HEK293 (cell line): ENCODE measurements at regions not wholly inside any gene's neighbourhood (a gene's known extent, or its start where the extent isn't known, plus 50 kb on each side); places are given as distances from the start of the nearest gene placed in this dataset.

Experiments used
- ZFHX2 ChIP-seq: fragments of 450-650 bp; formaldehyde crosslinking; conservative IDR thresholded peaks from 2 replicates; pipeline ENCODE4 v1.5.1; 2016; ENCODE audit warnings: missing biosample characterization, missing genetic modification characterization
- ZFP41 ChIP-seq: fragments of 450-650 bp; formaldehyde crosslinking; IDR thresholded peaks from 2 replicates; pipeline ENCODE4 v1.5.1; 2016; ENCODE audit warnings: missing biosample characterization, missing genetic modification characterization, borderline replicate concordance
- ZNF416 ChIP-seq: fragments of 450-650 bp; formaldehyde crosslinking; IDR thresholded peaks from 2 replicates; pipeline ENCODE4 v1.5.1; 2016; ENCODE audit warnings: missing biosample characterization, missing genetic modification characterization
- ZNF433 ChIP-seq: fragments of 450-650 bp; formaldehyde crosslinking; IDR thresholded peaks from 2 replicates; pipeline ENCODE4 v1.5.1; 2016; ENCODE audit warnings: missing biosample characterization, missing genetic modification characterization, low read depth
- ZNF549 ChIP-seq: fragments of 450-650 bp; IDR thresholded peaks from 2 replicates; pipeline ENCODE4 v1.5.1; 2018; ENCODE audit warnings: missing biosample characterization, missing genetic modification characterization, mild to moderate bottlenecking, inconsistent platforms, moderate library complexity
- ZNF664 ChIP-seq: fragments of 450-650 bp; formaldehyde crosslinking; IDR thresholded peaks from 2 replicates; pipeline ENCODE4 v1.5.1; 2016; ENCODE audit warnings: missing biosample characterization, missing genetic modification characterization
- TF ChIP-seq, protein P1 (sequence below): fragments of 450-650 bp; formaldehyde crosslinking; conservative IDR thresholded peaks from 2 replicates; pipeline ENCODE4 v1.5.1; 2016; ENCODE audit warnings: low read depth, missing biosample characterization, missing genetic modification characterization
- TF ChIP-seq, protein P2 (sequence below): fragments of 450-650 bp; formaldehyde crosslinking; IDR thresholded peaks from 2 replicates; pipeline ENCODE4 v1.5.1; 2016; ENCODE audit warnings: missing biosample characterization, missing genetic modification characterization
- TF ChIP-seq, protein P3 (sequence below): fragments of 450-650 bp; formaldehyde crosslinking; IDR thresholded peaks from 2 replicates; pipeline ENCODE4 v1.5.1; 2016; ENCODE audit warnings: missing biosample characterization, missing genetic modification characterization
- TF ChIP-seq, protein P4 (sequence below): fragments of 450-650 bp; formaldehyde crosslinking; IDR thresholded peaks from 2 replicates; pipeline ENCODE4 v1.5.1; 2016; ENCODE audit warnings: missing biosample characterization, missing genetic modification characterization
- TF ChIP-seq, protein P5 (sequence below): fragments of 450-650 bp; formaldehyde crosslinking; IDR thresholded peaks from 2 replicates; pipeline ENCODE4 v1.5.1; 2016; ENCODE audit warnings: missing biosample characterization, missing genetic modification characterization, low read depth
- TF ChIP-seq, protein P6 (sequence below): fragments of 450-650 bp; formaldehyde crosslinking; IDR thresholded peaks from 2 replicates; pipeline ENCODE4 v1.5.1; 2016; ENCODE audit warnings: missing biosample characterization, missing genetic modification characterization
- TF ChIP-seq, protein P7 (sequence below): fragments of 450-650 bp; formaldehyde crosslinking; IDR thresholded peaks from 2 replicates; pipeline ENCODE4 v1.5.1; 2016; ENCODE audit warnings: missing biosample characterization, missing genetic modification characterization

DNA sequence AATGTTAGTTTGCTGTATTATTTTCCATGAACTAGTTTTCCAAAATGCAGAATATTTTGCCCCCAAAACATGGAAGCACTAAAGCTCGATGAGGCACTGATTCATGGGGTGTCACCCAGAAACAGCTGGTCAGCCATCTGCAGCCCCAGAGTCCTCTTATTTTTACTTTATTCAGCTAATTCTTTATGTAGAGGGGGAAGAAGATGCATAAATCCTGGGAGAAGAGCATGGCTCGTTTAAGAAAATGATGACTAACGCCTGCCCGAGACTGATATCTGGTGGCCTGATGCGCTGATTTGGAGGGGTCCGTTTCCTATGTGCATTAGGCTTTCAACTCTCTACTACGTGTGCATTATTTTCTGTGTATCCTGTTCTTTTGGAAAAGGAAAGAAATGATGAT lies 390.3 kb upstream of the MEF2C start:
- TF ChIP-seq, protein P1, sequence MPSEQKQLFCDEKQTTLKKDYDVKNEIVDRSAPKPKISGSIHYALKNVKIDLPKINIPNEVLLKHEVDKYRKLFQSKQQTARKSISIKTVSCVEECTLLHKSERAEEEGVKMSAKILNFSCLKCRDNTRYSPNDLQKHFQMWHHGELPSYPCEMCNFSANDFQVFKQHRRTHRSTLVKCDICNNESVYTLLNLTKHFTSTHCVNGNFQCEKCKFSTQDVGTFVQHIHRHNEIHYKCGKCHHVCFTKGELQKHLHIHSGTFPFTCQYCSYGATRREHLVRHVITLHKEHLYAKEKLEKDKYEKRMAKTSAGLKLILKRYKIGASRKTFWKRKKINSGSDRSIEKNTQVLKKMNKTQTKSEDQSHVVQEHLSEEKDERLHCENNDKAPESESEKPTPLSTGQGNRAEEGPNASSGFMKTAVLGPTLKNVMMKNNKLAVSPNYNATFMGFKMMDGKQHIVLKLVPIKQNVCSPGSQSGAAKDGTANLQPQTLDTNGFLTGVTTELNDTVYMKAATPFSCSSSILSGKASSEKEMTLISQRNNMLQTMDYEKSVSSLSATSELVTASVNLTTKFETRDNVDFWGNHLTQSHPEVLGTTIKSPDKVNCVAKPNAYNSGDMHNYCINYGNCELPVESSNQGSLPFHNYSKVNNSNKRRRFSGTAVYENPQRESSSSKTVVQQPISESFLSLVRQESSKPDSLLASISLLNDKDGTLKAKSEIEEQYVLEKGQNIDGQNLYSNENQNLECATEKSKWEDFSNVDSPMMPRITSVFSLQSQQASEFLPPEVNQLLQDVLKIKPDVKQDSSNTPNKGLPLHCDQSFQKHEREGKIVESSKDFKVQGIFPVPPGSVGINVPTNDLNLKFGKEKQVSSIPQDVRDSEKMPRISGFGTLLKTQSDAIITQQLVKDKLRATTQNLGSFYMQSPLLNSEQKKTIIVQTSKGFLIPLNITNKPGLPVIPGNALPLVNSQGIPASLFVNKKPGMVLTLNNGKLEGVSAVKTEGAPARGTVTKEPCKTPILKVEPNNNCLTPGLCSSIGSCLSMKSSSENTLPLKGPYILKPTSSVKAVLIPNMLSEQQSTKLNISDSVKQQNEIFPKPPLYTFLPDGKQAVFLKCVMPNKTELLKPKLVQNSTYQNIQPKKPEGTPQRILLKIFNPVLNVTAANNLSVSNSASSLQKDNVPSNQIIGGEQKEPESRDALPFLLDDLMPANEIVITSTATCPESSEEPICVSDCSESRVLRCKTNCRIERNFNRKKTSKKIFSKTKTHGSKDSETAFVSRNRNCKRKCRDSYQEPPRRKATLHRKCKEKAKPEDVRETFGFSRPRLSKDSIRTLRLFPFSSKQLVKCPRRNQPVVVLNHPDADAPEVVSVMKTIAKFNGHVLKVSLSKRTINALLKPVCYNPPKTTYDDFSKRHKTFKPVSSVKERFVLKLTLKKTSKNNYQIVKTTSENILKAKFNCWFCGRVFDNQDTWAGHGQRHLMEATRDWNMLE (tag by site-specific recombination): no peak
- TF ChIP-seq, protein P2, sequence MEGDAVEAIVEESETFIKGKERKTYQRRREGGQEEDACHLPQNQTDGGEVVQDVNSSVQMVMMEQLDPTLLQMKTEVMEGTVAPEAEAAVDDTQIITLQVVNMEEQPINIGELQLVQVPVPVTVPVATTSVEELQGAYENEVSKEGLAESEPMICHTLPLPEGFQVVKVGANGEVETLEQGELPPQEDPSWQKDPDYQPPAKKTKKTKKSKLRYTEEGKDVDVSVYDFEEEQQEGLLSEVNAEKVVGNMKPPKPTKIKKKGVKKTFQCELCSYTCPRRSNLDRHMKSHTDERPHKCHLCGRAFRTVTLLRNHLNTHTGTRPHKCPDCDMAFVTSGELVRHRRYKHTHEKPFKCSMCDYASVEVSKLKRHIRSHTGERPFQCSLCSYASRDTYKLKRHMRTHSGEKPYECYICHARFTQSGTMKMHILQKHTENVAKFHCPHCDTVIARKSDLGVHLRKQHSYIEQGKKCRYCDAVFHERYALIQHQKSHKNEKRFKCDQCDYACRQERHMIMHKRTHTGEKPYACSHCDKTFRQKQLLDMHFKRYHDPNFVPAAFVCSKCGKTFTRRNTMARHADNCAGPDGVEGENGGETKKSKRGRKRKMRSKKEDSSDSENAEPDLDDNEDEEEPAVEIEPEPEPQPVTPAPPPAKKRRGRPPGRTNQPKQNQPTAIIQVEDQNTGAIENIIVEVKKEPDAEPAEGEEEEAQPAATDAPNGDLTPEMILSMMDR (tag by site-specific recombination): no peak
- TF ChIP-seq, protein P3, sequence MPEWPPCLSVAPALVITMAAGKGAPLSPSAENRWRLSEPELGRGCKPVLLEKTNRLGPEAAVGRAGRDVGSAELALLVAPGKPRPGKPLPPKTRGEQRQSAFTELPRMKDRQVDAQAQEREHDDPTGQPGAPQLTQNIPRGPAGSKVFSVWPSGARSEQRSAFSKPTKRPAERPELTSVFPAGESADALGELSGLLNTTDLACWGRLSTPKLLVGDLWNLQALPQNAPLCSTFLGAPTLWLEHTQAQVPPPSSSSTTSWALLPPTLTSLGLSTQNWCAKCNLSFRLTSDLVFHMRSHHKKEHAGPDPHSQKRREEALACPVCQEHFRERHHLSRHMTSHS (tag by site-specific recombination): no peak
- TF ChIP-seq, protein P4, sequence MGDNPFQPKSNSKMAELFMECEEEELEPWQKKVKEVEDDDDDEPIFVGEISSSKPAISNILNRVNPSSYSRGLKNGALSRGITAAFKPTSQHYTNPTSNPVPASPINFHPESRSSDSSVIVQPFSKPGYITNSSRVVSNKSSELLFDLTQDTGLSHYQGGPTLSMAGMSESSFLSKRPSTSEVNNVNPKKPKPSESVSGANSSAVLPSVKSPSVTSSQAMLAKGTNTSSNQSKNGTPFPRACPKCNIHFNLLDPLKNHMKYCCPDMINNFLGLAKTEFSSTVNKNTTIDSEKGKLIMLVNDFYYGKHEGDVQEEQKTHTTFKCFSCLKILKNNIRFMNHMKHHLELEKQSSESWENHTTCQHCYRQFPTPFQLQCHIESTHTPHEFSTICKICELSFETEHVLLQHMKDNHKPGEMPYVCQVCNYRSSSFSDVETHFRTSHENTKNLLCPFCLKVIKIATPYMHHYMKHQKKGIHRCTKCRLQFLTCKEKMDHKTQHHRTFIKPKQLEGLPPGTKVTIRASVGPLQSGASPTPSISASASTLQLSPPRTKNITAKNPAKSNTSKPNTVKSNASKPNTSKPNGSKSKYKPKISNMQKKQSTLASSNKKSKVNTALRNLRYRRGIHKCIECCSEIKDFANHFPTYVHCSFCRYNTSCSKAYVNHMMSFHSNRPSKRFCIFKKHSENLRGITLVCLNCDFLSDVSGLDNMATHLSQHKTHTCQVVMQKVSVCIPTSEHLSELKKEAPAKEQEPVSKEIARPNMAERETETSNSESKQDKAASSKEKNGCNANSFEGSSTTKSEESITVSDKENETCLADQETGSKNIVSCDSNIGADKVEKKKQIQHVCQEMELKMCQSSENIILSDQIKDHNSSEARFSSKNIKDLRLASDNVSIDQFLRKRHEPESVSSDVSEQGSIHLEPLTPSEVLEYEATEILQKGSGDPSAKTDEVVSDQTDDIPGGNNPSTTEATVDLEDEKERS (tag by site-specific recombination): no peak
- TF ChIP-seq, protein P5, sequence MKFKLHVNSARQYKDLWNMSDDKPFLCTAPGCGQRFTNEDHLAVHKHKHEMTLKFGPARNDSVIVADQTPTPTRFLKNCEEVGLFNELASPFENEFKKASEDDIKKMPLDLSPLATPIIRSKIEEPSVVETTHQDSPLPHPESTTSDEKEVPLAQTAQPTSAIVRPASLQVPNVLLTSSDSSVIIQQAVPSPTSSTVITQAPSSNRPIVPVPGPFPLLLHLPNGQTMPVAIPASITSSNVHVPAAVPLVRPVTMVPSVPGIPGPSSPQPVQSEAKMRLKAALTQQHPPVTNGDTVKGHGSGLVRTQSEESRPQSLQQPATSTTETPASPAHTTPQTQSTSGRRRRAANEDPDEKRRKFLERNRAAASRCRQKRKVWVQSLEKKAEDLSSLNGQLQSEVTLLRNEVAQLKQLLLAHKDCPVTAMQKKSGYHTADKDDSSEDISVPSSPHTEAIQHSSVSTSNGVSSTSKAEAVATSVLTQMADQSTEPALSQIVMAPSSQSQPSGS (tag by site-specific recombination): no peak
- no peak for TF ChIP-seq ZFP41
- TF ChIP-seq, protein P6, sequence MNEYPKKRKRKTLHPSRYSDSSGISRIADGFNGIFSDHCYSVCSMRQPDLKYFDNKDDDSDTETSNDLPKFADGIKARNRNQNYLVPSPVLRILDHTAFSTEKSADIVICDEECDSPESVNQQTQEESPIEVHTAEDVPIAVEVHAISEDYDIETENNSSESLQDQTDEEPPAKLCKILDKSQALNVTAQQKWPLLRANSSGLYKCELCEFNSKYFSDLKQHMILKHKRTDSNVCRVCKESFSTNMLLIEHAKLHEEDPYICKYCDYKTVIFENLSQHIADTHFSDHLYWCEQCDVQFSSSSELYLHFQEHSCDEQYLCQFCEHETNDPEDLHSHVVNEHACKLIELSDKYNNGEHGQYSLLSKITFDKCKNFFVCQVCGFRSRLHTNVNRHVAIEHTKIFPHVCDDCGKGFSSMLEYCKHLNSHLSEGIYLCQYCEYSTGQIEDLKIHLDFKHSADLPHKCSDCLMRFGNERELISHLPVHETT (tag by site-specific recombination): no peak
- TF ChIP-seq, protein P7, sequence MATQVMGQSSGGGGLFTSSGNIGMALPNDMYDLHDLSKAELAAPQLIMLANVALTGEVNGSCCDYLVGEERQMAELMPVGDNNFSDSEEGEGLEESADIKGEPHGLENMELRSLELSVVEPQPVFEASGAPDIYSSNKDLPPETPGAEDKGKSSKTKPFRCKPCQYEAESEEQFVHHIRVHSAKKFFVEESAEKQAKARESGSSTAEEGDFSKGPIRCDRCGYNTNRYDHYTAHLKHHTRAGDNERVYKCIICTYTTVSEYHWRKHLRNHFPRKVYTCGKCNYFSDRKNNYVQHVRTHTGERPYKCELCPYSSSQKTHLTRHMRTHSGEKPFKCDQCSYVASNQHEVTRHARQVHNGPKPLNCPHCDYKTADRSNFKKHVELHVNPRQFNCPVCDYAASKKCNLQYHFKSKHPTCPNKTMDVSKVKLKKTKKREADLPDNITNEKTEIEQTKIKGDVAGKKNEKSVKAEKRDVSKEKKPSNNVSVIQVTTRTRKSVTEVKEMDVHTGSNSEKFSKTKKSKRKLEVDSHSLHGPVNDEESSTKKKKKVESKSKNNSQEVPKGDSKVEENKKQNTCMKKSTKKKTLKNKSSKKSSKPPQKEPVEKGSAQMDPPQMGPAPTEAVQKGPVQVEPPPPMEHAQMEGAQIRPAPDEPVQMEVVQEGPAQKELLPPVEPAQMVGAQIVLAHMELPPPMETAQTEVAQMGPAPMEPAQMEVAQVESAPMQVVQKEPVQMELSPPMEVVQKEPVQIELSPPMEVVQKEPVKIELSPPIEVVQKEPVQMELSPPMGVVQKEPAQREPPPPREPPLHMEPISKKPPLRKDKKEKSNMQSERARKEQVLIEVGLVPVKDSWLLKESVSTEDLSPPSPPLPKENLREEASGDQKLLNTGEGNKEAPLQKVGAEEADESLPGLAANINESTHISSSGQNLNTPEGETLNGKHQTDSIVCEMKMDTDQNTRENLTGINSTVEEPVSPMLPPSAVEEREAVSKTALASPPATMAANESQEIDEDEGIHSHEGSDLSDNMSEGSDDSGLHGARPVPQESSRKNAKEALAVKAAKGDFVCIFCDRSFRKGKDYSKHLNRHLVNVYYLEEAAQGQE (tag by site-specific recombination): no peak
- TF ChIP-seq ZNF433 (tag by site-specific recombination): no peak
- TF ChIP-seq ZNF549: no peak
- no peak for TF ChIP-seq ZFHX2
- TF ChIP-seq ZNF664: no peak
- no peak for TF ChIP-seq ZNF416 (tag by site-specific recombination)
